ENCODE measurements at regions not wholly inside any gene's neighbourhood (a gene's known extent, or its start where the extent isn't known, plus 50 kb on each side); places are given as distances from the start of the nearest gene placed in this dataset.

DNA sequence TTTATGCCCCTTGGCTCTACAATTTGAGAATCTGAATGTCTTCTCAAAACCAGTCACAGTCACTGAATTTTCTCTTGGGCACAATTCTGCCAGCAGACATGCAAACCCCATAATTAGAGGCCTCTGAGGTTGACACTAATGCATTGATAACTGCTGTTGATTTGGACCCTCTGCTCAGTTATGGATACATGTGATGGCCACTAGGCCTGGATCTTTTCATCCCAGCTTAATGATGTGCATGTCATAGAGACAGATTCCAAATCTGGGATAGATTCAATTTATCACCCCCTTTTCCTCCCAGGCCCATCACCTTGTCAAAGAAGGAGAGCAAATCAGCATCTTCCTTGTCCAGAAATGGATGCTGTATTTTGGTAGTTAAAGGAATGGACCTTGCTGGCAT is 92.2 kb downstream of the C11orf91 start:
- intact Hi-C loops (cut with DNase I; ENCODE audit: low total_unique reads) = no loop called here
- TF ChIP-seq CTCF (IDR thresholded peaks at IDR 0.05 in 8 of 11, conservative IDR thresholded peaks at IDR 0.05 in 3 of 11) (no peak), POLR2A (IDR thresholded peaks at IDR 0.05) (no peak), POLR2AphosphoS5 (IDR thresholded peaks at IDR 0.05) (no peak)
- no peaks in the 10 kb centered on the region for H3K36me3 ChIP-seq
- no peak overlapping the region for H3K4me3 ChIP-seq
- DNase-seq = no peak
- no peaks in the 10 kb centered on the region for H3K9me3 ChIP-seq
- H3K4me1 ChIP-seq = no peaks in the 10 kb centered on the region
- no peak overlapping the region for H3K27ac ChIP-seq
- H3K27me3 ChIP-seq (replicated peaks in 1 of 7) = peaks cover 0 to 2% (median 0%) of the 10 kb centered on the region in 7 donors

- no peaks in the 10 kb centered on the region for H3K36me3 ChIP-seq
- H3K4me1 ChIP-seq = no peaks in the 10 kb centered on the region
- intact Hi-C loops (cut with DNase I; ENCODE audit: low total_unique reads) = no loop called here
- 84 to 89% (median 88%) methylated on average over 10 of the region's 10 CpGs for WGBS, 5 donors
- peaks cover 0 to 6% (median 0%) of the 10 kb centered on the region in 7 donors for H3K27me3 ChIP-seq (replicated peaks in 1 of 7)
- TF ChIP-seq POLR2A (IDR thresholded peaks at IDR 0.05) (no peak), POLR2AphosphoS5 (IDR thresholded peaks at IDR 0.05) (no peak), CTCF (IDR thresholded peaks at IDR 0.05 in 8 of 11, conservative IDR thresholded peaks at IDR 0.05 in 3 of 11) (no peak)
- H3K9me3 ChIP-seq = no peaks in the 10 kb centered on the region
- DNase-seq = no peak
- no peak overlapping the region for H3K4me3 ChIP-seq
- H3K27ac ChIP-seq = no peak overlapping the region
Measured at GRCh38 chr11:33606762-33607161, 93.9 kb downstream of the C11orf91 start.

DNA sequence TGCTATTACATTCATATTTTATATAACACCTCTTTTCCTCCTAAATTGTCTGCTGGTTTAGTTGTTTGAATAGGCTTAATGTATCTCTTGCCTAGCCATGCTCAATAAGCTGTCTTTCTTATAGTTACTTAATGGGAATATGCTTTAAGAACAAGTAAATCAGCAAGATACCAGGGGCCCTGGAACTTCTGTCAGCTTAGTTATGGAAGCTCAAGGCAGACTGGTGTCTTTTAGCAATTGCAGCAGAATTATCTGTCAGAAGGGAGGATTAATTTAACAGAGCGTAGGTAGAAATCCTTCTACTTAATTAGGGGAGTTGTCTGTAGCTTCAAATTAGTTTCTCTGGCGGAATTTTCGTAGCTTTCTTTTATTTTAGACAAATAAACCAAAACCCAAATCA is 94.9 kb downstream of the C11orf91 start:
- H3K27me3 ChIP-seq (replicated peaks in 1 of 7) = peaks cover 0 to 10% (median 0%) of the 10 kb centered on the region in 7 donors
- WGBS, 5 donors = 76 to 90% (median 82%) methylated on average over 3 of the region's 3 CpGs

DNA sequence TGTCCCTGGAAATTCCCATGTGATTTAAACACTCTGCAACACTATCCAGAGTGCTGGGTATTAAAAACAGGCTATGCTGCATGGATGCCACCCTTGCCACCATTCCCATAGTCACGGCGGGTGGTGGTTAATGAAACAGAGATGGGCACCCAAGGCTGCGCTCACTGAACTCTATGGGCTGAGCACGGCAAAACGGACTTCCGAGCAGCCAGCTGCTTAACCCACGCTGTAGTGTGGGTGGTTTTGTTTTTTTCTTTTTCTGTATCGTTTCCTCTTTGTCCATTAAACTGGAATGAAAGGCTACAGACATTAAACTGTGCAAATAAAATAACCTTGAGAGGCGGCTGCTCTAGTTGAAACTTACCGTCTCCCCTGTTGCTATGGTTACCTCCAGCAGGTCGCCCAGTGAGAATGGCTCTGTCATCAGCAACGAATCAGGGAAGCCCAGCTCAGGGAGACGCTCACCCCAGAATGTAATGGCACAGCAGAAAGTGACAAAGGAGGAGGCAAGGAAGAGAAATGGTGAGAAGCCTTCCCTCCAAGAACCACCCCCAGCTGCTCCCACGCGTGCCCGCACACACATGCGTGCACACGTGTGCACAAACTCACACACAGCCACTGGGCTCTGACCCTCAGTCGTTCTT is 102.1 kb downstream of the C11orf91 start:
- no peaks in the 10 kb centered on the region for H3K36me3 ChIP-seq
- TF ChIP-seq POLR2AphosphoS5 (IDR thresholded peaks at IDR 0.05) (no peak), POLR2A (IDR thresholded peaks at IDR 0.05) (no peak), CTCF (IDR thresholded peaks at IDR 0.05 in 8 of 11, conservative IDR thresholded peaks at IDR 0.05 in 3 of 11) (no peak)
- H3K4me1 ChIP-seq = no peaks in the 10 kb centered on the region
- no peak for DNase-seq
- no peak overlapping the region for H3K27ac ChIP-seq
- intact Hi-C loops (cut with DNase I; ENCODE audit: low total_unique reads) = no loop called here
- H3K4me3 ChIP-seq = no peak overlapping the region
- H3K9me3 ChIP-seq = peaks cover 0 to 18% (median 12%) of the 10 kb centered on the region in 8 donors
- peaks cover 0 to 38% (median 0%) of the 10 kb centered on the region in 7 donors for H3K27me3 ChIP-seq (replicated peaks in 1 of 7)
- 63 to 70% (median 65%) methylated on average over 19 of the region's 19 CpGs for WGBS, 5 donors

More for the DNA sequence above, 94.9 kb downstream of the C11orf91 start:
- H3K36me3 ChIP-seq = no peaks in the 10 kb centered on the region
- TF ChIP-seq POLR2AphosphoS5 (IDR thresholded peaks at IDR 0.05) = no peak
- TF ChIP-seq POLR2A (IDR thresholded peaks at IDR 0.05) = no peak
- no peak for TF ChIP-seq CTCF (IDR thresholded peaks at IDR 0.05 in 8 of 11, conservative IDR thresholded peaks at IDR 0.05 in 3 of 11)
- no peak overlapping the region for H3K4me3 ChIP-seq
- H3K27ac ChIP-seq = no peak overlapping the region
- H3K4me1 ChIP-seq = no peaks in the 10 kb centered on the region
- no peak for DNase-seq
- intact Hi-C loops (cut with DNase I; ENCODE audit: low total_unique reads) = no loop called here
- H3K9me3 ChIP-seq = no peaks in the 10 kb centered on the region

Data from spleen (tissue), 11 donors.